ENCODE measurements at regions not wholly inside any gene's neighbourhood (a gene's known extent, or its start where the extent isn't known, plus 50 kb on each side); places are given as distances from the start of the nearest gene placed in this dataset.
"Not testable (repeated sequence)": the region's sequence is repeated elsewhere in the genome, so short reads cannot be mapped to it uniquely, and the experiment has no call there.

DNA sequence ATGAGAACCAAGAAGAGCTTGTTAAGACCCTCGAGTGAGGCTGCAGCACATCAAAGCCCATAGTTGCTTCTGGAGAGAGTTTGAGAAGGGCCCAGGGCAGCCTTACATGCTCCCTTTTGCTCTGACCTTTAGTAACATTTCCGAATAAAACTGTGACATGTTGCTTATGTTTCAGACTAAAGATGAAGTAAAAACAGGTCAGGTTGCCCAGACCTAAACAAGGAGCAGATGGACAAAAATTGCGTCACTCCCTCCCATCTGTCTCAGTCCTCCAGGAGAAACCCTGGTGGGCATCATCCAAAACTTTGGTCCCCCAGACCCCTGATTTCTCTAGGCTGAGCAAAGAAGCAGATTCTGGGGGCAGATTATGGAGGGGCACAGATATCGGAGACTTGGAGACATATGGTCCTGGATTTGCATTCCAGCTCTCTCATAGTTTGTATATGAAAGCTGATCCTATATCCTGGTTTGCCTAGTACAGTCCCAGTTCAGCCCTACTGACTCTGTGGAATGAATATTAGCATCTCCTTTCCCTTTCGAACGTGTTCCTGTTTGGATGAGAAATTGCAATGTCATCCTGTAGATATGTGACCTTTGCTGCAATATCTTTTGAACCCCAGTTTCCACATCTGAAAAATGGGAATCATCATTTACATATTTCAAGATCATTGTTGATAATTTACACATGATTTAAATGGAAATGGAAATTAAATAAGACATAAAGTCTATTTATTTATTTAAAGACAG, 304.9 kb upstream of the USP24 start:
- FAIRE-seq (no peak), DNase-seq (ENCODE audit: low spot score in 2 of 2) (no peak)

DNA sequence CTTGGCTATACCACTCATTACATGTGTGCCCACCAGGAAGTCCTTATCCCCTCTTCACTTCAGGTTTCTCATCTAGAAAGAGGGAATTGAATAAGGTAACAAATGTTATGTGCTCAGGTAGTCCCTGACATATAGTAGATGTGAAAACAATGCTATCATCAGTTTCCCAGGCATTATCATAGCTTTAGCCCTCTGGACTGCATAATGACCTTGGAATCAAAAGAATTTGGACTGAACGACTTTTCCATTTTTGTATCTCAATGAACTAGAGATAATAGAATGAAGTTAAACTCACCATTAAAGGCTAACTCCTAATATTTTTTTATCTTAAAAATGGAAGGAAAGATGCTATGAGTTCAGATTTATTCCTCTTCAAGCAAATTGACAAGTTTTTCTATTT, 304.1 kb upstream of the USP24 start:
- FAIRE-seq (no peak), DNase-seq (ENCODE audit: low spot score in 2 of 2) (no peak)

DNA sequence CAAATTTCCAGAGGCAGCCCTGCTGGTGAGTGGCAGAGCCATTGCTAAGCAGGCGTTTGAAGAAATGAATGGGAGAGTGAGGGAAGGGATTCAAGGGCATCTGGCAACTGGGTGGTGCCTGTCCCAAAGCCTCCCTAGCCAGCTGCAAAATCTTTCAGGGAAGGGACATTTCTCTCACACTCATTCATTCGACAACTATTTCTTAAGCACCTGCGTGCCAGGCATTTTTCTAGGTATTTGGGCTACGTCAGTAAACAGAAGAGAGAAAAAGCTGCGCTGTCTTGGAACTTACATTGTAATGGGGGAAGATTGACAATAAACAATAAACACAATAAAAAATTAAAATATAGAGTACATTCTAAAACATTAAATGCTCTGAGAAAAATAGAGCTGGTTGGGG, 301.9 kb upstream of the USP24 start:
- DNase-seq (ENCODE audit: low spot score in 2 of 2) (no peak), FAIRE-seq (no peak)

DNA sequence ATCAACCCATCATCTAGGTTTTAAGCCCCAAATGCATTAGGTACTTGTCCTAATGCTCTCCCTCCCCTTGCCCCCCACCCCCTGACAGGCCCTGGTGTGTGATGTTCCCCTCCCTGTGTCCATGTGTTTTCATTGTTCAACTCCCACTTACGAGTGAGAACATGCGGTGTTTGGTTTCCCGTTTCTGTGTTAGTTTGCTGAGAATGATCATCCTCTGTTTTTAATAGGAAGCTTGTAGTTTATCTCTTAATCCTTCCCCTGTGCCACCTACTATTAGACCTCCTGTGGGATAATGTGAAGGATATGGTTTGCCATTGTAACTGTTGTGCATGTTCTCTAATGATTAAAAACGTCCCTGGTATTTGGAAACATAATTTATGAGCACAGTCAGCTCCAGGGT, 299.4 kb upstream of the USP24 start:
- FAIRE-seq: not testable (repeated sequence)

DNA sequence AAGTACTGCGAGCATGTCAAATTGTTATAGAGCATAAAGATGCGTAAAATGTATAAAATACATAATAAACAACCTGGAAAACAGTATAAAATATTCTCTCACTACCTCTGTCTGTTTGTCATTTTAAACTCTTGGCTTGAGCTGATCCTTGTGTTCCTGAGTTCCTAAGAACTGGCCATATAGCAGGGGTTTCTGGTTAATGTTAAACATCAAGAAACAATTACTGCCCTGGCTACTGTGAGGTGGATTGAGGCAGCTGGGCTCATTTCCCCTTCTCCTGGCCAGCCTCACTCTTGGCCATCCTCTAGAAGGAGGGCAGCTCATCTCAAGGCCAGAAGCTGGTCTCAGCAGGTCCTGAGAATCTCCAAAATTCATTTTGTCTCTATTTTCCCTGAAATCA, 297.3 kb upstream of the USP24 start:
- DNase-seq (ENCODE audit: low spot score in 2 of 2): no peak
- no peak for FAIRE-seq

More for the DNA sequence above, 299.4 kb upstream of the USP24 start:
- DNase-seq (ENCODE audit: low spot score in 2 of 2): not testable (repeated sequence)

DNA sequence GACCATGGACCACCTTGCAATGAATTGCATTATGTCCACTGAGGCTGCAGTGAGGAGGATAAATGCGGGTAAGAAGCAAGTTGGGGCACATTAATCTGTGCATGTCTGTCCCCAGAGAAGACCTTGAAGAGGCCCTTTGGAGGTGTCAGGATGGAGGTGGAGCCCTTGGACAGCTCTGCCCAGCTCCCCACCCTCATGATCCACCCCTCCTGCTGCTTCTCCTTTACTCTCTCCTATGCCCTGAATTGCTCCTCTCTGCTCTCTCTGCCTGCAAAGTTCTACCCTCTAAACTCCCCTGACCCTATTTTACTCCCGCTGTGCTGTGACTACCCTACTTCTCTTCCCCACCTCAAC, 292.4 kb upstream of the USP24 start:
- DNase-seq (ENCODE audit: low spot score in 2 of 2): no peak
- no peak for FAIRE-seq

DNA sequence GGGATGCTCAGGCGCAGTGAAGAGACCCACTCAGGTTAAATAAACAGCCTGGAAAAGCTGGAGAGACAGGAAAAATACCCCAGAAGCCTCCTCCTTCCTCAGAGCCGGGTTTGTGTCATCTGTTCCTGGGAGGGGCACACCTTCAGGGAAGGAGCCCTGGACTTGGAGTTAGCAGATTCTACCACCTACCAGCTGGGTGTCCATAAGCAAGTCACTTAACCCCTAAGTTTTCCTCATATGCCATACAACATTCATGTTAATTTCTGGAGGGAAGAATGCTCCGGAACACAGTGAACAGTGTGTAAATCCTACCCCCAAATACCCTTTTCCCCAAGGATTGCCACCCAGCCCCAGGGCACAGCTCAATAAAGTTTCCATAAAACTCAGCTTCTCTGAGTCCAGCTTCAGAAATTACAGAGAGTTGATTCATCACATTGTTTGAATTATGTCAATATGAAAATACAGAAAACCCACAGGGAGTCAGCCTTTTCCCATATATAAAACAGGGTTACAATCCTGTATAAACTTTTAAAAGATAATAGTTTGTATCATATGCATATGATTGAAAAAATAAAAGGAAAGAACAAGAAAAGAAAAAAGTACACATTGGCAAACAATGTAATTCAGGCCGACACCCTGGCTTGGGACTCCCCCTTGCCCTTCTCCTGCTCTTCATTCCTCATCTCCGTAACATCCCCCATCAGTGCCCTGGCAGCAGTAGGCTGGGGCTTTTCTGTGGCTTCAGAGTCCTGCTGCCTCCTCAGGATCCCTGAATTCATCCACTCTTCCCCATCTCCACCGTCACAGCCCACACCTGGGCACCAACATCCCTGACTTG, 291.8 kb upstream of the USP24 start:
- FAIRE-seq (no peak), DNase-seq (ENCODE audit: low spot score in 2 of 2) (no peak)

DNA sequence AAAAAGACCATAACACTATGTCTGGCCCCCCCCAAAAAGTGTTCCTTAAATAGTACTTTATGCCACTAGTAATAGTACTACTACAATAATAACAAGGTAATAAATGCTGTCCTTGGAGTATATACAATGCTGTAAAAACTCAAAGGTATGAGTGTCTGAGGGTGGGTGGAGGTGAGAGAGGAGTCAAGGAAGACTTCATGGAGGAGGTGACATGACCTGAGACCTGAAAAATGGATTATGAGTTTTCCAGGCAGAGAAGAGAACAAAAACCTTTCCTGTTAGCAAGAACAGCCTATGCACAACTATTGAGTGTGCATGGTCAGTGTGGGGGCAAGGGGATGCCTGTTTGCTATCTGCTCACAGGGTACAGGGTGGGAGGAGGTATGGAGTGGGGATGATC, 290.2 kb upstream of the USP24 start:
- DNase-seq (ENCODE audit: low spot score in 2 of 2): no peak
- no peak for FAIRE-seq

DNA sequence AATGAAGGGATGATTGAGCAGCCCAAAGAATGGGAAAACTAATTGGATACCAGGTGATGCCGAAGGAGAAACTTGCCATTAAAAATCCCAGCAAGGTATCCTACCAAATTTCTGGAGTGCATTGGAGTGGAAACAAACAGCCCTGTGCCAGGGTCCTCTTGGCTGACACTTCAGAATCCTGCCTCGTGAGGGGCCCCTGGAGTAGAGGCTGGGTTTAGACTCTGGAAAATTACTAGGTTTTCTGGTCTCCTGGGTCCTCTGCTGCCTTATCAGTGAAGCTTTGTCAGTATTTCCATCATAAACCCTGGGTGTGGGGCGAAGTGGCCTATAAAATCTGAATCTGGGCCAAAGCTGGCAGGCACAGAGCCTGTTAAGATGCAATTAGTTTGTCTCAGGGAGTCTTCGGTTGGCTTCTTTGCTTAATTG, 289.2 kb upstream of the USP24 start:
- DNase-seq (ENCODE audit: low spot score in 2 of 2) (no peak), FAIRE-seq (no peak)

DNA sequence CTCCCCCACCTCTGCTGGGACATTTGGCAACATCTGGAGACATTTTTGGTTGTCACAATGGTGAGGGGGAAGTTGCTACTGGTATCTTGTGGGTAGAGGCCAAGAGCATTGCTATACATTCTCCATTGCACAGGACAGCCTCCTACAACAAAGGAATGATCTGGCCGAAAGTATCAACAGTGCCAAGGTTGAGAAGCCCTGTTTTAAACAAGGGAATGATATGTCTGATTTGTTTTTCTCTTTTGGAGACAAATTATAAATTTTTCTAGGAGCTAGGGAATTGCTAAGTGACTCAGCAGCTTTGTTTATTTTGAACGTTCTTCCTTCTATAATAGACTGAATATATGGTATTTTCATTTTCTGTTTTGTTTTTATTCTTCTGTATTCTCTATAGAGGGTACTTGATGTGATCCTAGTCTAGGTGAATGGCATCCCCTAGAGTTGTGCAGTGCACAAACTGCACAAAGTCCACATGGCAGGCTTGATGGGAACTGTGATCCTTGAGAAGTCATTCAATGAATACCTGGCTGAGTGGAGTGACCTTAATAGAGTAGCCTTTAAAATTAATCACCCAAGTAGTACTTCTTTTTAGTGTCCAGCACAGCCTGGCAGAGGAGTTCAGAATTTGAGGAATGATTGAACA, 288.6 kb upstream of the USP24 start:
- FAIRE-seq: no peak
- DNase-seq (ENCODE audit: low spot score in 2 of 2): no peak

DNA sequence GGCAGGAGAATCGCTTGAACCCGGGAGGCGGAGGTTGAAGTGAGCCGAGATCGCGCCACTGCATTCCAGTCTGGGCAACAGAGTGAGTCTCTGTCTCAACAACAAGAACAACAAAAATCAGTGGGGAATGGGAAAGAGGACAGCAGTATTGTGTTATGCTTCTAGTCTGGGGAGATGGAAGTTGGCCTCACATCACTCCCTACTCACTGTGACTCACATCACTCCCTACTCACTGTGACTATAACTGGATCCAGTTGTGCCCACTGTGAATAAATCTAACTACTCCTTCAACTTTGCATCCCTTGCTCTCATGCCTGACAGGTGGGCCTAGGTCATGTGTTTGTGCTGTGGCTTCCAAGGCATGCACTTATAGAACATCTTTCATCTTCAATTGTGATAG, 285.4 kb upstream of the USP24 start:
- FAIRE-seq: no peak
- no peak for DNase-seq (ENCODE audit: low spot score in 2 of 2)

DNA sequence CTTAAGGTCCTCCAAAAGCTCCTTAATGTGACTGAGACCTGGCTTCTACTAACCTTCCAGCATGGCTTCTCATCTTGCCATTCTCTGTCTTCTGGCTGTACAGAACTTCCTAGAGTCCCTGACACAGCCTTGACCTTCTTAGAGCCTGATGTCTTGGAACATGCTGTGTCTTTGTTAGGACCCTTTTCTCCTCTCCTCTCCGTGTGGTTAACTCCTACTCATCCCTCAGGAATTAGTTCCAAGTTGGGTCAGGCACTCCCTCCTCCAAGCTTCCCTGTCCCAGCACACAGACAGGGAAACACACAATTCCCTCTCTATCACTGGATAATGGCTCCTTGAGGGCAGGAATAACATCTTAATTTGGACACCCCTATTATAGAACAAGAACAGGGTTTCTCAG, 275.4 kb upstream of the USP24 start:
- no peak for FAIRE-seq
- no peak for DNase-seq (ENCODE audit: low spot score in 2 of 2)

DNA sequence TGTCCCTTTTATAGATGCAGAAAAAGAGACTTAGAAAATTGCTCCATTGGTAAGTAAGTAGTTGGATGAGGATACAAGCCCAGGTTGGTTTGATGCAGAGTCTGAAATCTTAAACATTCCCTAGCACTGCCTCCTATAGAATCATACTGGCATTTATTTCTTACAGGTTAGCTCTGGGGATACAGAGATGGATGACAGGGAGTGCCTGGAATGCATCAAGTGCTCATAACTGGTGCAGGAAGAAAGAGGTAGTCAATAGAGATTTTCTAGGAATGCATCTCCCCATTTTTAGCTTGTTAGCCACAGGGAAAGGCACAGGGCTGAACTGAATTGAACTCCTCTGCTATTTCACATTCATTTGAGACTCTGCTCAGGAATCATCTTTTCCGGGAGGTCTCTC, 269.0 kb upstream of the USP24 start:
- FAIRE-seq (no peak), DNase-seq (ENCODE audit: low spot score in 2 of 2) (no peak)

DNA sequence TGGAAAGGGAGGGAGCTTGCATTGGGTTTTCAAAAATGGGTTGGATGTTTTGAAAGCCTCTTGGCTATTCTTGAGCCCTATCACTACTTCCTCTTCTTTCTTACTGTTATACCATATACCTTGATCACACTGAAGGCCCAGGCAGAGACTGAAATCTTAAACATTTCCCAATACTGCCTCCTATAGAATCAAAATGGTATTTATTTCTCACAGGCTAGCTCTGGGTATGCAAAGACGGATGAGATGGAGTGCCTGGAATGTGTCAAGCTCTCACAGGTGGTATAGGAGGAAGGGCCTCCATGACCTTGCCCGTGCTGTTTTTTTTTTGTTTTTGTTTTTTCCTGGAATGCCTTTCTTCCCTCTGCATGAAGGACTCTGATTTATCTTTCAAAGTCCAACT, 268.4 kb upstream of the USP24 start:
- DNase-seq (ENCODE audit: low spot score in 2 of 2) (no peak), FAIRE-seq (no peak)

DNA sequence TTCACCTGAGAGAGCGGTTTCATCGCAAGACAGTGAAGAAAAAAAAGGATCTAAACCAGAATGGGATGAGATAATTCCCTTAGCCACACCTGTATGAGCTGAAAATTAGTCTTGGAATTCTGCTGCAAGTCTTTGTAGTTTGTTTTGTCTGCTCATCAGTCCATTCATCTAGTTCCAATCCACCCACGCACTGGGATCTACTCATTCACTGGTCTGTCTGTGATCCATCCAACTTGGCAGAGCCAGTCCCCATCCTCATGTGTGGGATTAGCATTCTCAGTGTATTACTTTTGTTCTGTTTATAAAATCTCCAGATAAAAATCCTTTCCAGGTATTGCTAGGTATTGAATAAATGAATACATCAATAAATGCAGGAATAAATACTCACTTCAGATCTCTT, 266.5 kb upstream of the USP24 start:
- DNase-seq (ENCODE audit: low spot score in 2 of 2) (no peak), FAIRE-seq (no peak)

DNA sequence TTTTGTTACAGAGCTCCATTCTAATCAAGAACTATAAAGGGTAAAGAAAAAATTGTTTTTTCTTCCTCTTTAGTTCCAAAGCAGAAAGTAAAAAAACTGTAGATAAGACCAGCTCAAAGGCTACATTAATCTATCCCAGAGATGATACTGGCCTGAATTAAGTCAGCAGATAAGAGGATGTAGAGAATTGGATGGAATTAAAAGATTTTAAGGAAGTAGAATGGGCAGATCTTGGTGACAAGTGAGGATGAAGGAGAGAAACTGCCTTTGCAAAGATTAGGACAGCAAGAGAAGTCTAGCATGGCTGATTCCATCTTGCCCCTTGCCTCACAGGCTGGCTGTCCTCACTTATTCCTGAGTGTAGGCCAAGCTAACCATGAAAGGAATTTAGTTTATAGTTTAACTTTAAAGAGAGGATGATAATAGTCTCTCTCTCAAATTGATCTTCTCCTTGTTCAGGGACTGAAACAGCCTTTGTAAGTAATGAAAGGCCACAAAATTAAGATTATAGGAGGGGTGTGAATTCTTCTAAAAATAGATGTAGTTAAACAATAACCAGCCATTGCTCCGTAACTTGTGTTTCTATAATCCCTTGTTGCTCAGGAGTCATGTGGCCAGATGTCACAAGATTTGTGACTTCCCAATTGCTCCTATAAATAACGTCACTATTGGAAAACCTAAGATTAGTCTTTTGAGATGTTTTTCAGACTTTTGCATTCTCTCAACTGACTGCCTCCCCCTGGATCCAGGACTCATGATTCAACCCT, 265.0 kb upstream of the USP24 start:
- DNase-seq (ENCODE audit: low spot score in 2 of 2) (no peak), FAIRE-seq (no peak)

DNA sequence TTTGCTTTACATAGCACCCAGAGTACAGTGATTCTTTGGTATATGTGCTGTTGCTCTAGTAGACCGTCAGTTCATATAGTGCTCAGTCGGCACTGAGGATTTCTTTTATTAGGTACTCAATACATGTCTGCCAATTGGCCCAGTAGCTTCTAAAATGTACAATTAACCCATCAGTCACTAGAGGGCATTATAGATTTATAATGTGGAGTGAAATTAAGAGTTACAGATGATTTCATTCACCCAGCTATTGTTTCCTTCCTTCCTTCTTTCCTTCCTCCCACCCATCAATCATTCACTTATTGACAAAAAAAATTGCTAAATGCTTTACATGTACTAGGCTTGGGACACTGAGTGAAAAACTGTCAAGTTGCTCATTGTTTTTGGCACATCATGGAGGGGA, 263.6 kb upstream of the USP24 start:
- FAIRE-seq (no peak), DNase-seq (ENCODE audit: low spot score in 2 of 2) (no peak)

DNA sequence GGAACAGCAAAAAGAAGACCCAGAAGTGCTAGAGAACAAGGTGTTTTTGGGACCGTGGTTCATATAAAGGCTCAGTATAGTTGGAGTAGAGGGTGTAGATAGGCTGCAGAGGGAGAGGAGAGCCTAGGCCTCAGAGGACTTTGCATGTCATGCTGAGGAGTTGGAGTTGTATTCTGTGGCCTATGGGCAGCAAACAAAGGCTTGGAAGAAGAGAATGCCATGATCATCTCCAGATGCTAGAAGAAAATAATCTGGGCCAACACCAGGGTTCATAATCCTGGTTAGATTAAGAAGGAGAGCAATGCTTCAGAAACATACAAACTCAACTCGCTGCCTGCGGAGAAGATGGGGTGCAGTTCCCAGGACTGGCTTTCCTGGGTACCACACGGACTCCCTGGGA, 262.8 kb upstream of the USP24 start:
- no peak for FAIRE-seq

DNA sequence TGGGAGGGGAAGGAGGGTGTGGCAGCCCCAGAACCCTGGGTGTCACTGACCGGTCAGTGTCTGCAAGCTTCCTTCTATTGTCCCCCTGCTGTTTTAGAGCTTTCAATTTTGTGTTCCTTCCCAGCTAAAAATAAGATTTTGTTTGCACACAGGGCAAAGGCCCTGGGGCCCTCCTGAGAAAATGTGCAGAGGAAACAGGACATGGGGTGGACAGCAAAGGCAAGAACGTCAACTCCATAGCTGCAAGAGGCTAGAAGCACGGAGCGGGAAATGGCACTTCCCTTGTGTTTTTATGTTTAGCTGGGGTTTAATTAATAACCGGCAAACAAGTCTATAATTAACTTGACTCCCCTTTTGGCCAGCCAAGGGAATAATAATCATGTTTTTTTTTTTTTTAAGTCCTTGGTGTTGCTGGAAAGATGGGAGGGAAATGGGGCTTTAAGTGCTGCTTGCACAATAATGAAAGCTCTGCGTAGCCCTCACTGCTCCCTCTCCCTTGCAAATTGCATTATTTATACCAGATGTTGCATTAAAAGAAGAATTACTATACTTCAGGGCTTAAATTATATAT, 261.4 kb upstream of the USP24 start:
- FAIRE-seq: no peak

More for the DNA sequence above, 262.8 kb upstream of the USP24 start:
- no peak for DNase-seq (ENCODE audit: low spot score in 2 of 2)

DNA sequence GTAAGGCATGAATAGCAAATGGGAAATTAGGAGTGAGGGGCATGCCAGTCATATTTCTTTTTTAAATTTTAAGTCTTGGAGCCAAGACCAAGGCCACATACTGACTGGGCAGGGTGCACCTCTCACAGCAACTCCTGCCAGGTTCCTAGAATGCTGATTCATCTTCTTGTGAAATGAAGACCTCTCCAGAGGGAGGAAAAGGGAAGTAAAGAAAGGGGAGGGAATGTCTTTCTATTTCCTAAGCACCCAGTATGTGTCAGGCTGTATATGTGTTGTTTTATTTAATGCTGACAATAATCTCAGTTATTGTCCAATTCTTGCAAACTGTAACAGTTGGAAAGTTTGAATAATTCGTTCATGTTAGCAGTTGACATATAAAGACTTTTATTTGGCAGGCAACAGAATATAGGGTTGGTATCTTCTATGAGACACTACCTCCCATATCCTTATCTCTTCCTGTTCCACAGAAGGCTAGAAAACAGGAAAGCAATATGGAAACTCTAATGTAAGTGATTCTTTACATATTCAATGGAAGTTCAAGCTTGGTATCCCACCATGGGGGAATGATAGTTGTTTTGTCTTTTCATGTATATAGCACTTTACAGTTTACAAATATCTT, 259.1 kb upstream of the USP24 start:
- FAIRE-seq (no peak), DNase-seq (ENCODE audit: low spot score in 2 of 2) (no peak)

More for the DNA sequence above, 261.4 kb upstream of the USP24 start:
- no peak for DNase-seq (ENCODE audit: low spot score in 2 of 2)
